ENCODE measurements at regions not wholly inside any gene's neighbourhood (a gene's known extent, or its start where the extent isn't known, plus 50 kb on each side); places are given as distances from the start of the nearest gene placed in this dataset.

DNA sequence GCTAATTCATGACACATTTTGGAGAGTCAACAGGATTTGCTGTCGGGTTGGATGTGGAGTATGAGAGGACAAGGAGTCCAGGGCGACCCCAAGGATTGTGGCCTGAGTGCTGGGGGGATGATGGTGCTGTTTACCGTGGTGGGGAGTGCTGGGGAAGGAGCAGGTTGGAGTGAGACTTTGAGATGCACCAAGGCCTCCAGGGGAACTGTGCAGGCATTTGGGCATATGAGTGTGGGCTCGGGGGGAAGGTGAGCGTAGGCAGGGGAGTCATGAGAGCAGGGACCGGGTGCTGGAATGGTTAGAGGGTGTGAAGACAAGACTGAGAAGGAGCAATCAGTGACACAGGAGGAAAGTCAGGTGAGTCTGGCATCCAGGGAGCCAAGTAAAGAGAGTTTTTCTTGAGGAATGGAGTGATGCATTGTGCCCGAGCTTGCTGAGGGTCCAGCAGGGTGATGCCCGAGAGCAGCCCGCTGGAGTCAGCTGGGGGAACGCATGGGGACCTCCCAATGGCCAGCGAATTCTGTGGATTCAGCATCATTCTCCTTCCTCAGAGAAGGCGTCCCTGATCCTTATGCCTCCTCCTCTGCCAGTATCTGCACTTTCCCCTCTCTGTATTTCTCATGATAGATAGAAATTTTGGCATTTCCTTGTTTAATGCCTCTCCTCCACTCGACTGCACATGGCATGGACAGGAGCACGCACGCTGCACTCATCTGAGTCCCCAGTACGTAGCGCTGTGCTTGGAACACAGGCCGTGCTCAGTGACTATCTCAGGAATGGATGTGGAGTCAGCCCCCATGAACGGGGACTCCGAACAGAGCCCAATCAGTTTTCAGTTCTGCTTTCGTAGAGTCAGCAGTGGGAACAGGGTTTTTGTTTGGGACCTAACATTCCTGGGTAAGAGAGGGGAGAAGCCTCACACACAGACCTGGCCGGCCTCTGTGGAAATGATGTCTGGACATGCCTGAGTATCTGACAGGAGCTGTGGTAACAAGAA lies 52.1 kb upstream of the ETV3 start:
- Histone ChIP-seq H3K9me3 (ENCODE audit: low read depth, low read length) (no peaks in the 10 kb centered on the region), H3K4me2 (ENCODE audit: insufficient read depth, low read length) (no peak overlapping the region), H3K27ac (ENCODE audit: low read depth, low read length) (no peak overlapping the region), H3K4me1 (ENCODE audit: insufficient read depth, low read length) (no peaks in the 10 kb centered on the region), H4K20me1 (ENCODE audit: insufficient read depth, low read length) (no peaks in the 10 kb centered on the region), H3K4me3 (ENCODE audit: insufficient read depth, low read length) (no peak overlapping the region), H3K36me3 (ENCODE audit: insufficient read depth, low read length) (no peaks in the 10 kb centered on the region), H3K27me3 (ENCODE audit: insufficient read depth, low read length) (peaks cover 65% of the 10 kb centered on the region), H3K79me2 (ENCODE audit: insufficient read depth, low read length) (no peaks in the 10 kb centered on the region), H2AFZ (ENCODE audit: low read length) (no peak overlapping the region)
- peak; percentile 75 for DNase-seq (ENCODE audit: insufficient read length, low spot score, missing footprints)
- TF ChIP-seq, protein P1, sequence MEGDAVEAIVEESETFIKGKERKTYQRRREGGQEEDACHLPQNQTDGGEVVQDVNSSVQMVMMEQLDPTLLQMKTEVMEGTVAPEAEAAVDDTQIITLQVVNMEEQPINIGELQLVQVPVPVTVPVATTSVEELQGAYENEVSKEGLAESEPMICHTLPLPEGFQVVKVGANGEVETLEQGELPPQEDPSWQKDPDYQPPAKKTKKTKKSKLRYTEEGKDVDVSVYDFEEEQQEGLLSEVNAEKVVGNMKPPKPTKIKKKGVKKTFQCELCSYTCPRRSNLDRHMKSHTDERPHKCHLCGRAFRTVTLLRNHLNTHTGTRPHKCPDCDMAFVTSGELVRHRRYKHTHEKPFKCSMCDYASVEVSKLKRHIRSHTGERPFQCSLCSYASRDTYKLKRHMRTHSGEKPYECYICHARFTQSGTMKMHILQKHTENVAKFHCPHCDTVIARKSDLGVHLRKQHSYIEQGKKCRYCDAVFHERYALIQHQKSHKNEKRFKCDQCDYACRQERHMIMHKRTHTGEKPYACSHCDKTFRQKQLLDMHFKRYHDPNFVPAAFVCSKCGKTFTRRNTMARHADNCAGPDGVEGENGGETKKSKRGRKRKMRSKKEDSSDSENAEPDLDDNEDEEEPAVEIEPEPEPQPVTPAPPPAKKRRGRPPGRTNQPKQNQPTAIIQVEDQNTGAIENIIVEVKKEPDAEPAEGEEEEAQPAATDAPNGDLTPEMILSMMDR (IDR thresholded peaks at IDR 0.05; ENCODE audit: extremely low read depth, low read depth, low read length): no peak

DNA sequence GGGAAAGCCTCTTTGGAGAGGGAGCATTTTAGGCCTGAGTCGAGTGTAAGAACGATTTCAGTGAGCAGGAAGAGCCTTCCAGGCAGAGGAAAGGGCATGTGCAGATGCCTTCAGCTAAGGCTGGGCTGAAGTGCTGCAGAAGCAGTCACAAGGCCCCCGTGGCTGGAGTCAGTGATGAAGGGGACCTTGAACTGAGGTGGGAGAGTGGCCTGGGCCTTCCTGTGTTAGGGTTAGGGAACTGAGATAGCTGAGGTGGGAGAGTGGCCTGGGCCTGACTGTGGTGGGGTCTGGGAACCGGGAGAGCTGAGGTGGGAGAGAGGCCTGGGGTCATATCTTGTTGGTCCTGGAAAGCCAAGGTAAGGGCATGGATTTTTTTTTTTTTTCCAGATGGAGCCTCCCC lies 50.9 kb upstream of the ETV3 start:
- H3K36me3 ChIP-seq (ENCODE audit: insufficient read depth, low read length): no peaks in the 10 kb centered on the region
- no peak overlapping the region for H3K4me3 ChIP-seq (ENCODE audit: insufficient read depth, low read length)
- no peaks in the 10 kb centered on the region for H3K9me3 ChIP-seq (ENCODE audit: low read depth, low read length)
- no peaks in the 10 kb centered on the region for H3K79me2 ChIP-seq (ENCODE audit: insufficient read depth, low read length)
- TF ChIP-seq, protein P1 (IDR thresholded peaks at IDR 0.05; ENCODE audit: extremely low read depth, low read depth, low read length): no peak
- H3K27me3 ChIP-seq (ENCODE audit: insufficient read depth, low read length): peaks cover 54% of the 10 kb centered on the region
- no peaks in the 10 kb centered on the region for H4K20me1 ChIP-seq (ENCODE audit: insufficient read depth, low read length)
- H3K4me1 ChIP-seq (ENCODE audit: insufficient read depth, low read length): no peaks in the 10 kb centered on the region
- no peak overlapping the region for H3K27ac ChIP-seq (ENCODE audit: low read depth, low read length)
- no peak overlapping the region for H3K4me2 ChIP-seq (ENCODE audit: insufficient read depth, low read length)
- H2AFZ ChIP-seq (ENCODE audit: low read length): no peak overlapping the region
- DNase-seq (ENCODE audit: insufficient read length, low spot score, missing footprints): peak; percentile 38
